NCI-H524 treated with DMSO at 0.1 percent for 48 hours (cell line): ENCODE measurements at regions not wholly inside any gene's neighbourhood (a gene's known extent, or its start where the extent isn't known, plus 50 kb on each side); places are given as distances from the start of the nearest gene placed in this dataset.
A peak's percentile ranks its signal among the peaks of the same experiment; 100 is the strongest.
"Not testable (repeated sequence)": the region's sequence is repeated elsewhere in the genome, so short reads cannot be mapped to it uniquely, and the experiment has no call there.

ENCODE experiments used
- DNase-seq: peaks from one replicate; lab custom pipeline; 2025; lab: John Stamatoyannopoulos, UW

DNA sequence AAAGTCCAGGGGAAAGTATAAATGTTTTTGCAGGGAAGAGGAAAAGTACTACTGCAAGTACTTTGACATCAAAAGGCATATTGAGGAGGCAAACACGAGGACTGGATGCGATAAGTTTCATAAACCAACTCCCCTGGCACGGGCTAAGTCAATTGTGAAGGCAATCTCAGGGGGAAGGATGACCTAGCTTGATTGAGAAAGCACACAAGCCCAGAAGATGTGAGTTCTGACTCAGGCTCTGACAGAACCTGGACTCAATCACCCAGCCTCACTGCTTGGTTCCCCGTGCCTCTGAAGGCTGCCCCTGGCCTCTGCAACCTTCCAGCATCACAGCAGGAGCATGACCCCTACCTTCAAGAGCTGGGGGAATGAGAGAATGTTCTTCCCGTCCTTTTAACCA lies 93.2 kb upstream of the ZNF438 start:
- DNase-seq, result no peak

DNA sequence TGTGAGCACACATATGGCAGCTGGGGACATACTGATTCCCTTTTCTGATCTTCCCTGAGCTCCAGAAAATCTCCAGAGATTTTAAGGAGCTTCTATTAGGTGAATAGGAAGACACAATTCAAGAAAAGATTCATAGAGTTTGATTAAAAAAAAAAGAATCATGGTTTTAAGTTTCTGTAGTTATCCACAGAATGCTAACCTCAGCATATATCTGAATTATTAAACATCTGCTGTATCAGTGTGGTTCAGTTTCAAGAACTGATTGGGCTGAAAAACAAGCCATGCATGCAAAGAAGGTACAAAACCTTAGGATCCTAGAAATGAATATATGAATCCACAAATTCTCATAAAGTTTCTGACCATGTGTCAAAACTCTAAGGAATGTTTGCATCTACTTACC lies 94.1 kb upstream of the ZNF438 start:
- no peak for DNase-seq

DNA sequence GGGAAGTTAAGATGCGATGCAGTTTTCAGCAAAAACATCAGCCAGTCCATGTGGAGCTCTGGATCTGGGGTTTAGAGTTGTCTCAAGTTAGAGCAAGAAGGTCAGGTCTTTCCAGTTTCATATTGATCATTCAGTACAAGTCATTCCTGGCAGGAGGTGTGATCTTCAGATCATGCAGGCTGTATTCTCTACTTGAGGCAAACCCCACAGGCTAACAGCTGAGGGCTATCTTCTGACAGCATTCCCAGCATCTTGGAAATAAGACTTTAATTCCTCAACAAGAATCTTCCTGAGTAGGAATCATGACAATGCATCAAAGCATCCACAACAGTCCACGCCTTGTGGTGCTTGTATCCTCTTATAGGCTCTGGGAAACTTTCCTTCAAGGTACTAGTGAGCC lies 94.9 kb upstream of the ZNF438 start:
- DNase-seq, result no peak

DNA sequence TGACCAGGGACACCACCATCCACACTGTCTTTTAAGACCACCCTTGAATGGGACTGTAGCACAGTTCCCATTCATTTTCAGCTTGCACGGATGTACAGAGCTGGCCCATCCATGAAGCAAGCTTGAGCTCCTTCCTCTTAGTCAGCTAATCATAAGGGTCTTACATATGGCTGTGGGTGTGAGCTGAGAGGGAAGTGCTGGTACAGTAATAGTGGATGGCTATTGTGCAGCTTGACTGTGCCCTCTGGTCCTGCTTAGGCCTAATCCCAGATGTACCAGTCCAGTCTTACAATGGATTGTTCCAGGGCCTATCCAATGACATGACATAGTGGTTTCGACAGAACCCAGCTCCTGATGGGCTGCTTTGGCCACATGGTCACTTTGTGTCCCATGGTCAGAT lies 96.9 kb upstream of the ZNF438 start:
- DNase-seq, result no peak

DNA sequence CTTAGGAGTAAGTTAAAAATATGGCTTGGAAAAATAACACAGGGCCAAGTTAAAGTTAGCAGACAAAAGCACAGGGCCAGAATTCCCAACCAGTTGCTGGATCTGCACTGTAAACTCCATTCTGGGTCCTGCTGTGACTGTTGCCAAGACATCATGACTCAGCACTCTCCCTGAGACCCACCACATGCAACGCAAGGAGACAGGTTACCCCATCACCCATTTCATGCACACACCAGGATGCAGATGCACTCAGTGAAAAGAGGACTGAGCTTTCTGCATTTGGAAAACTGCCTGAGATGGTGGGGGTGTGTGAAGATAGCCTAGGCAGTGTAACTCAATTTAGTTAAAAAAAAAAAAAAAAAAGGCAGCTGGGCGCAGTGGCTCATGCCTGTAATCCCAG lies 97.6 kb upstream of the ZNF438 start:
- no peak for DNase-seq

DNA sequence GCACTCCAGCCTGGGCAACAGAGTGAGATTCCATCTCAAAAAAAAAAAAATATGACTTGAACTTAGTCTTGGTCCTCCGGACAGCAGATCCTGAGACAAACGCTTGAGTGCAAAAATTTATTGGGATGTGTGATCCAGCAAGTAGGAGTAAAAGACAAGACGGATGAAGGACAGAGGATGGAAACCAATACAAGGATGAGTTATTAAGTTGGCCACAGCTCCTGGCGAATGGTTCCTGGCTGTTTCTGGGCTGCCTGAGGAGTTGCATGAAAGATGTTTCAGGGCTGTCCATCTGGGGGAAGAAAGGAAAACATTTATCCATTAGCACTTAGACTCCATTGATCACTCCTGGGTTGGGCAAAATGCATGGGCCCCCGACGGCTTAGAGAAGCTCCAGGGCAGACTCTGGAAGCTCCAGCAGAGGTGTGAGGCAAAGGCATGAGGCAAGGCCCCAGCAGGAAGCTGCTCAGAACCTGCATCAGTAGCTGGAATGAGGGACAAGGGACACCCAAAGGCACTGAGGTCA lies 98.3 kb upstream of the ZNF438 start:
- DNase-seq, result no peak

DNA sequence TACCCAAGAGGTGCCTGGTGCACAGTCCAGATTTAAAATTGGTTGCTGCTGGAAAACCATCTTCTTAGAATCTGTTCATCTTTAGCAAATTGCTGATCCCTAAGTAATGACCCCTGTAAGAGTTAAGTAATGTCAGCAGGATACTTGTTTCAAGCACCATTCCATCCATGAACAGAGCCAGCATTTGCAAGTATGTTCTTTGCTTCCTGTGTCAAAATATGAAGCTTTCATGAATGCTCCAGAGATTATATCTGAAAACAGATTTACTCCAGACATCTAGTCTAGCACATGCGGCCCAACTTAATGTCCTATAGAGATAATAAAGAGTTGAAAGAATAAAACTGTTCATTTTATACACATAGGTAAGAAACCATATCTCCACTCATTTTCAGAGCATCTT lies 98.7 kb upstream of the ZNF438 start:
- no peak for DNase-seq

DNA sequence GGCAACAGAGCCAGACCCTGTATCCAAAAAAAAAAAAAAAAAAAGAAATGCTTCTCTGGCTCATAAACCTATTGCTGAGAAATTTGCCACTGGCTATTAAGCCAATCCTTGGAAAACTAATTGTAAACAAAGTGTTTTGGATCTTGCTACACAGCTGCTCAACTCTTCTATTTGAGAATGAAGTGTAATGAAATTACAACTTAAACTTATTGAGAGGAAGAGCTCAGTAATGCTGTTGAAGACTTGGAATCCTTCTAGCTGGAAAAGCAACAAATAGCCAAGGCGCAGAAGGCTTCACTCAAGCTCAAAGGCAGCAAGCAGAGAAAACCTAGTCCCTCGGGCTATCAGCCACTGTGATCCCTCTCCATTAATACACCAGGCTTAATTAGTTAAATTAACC lies 99.6 kb upstream of the ZNF438 start:
- DNase-seq, result no peak

DNA sequence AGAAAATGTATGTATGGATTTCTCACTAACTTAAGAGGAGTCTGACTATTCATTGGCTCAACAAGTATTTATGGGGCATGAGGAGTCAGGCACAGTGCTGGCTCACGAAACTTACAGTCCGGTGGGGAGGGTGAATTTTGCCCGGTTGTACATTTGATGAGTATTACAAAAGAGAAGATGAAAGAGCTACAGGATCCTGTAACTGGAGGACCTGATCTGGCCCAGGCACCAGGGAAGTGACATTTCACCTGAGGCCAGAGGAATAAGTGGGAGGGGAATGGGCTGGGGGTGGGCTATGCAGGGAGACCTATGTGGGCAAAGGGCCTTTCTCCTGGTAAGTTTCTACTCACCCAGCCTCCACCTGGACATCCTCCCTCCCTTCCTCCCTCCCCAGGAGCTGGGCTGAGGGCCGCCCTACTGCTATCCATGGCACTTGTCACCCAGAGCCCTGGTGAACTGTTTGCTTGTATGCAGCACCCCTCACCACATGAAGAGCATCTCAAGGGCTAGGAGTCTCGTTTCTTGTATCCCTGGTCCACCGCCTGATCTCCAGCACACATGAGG lies 101.1 kb upstream of the ZNF438 start:
- DNase-seq, result no peak

DNA sequence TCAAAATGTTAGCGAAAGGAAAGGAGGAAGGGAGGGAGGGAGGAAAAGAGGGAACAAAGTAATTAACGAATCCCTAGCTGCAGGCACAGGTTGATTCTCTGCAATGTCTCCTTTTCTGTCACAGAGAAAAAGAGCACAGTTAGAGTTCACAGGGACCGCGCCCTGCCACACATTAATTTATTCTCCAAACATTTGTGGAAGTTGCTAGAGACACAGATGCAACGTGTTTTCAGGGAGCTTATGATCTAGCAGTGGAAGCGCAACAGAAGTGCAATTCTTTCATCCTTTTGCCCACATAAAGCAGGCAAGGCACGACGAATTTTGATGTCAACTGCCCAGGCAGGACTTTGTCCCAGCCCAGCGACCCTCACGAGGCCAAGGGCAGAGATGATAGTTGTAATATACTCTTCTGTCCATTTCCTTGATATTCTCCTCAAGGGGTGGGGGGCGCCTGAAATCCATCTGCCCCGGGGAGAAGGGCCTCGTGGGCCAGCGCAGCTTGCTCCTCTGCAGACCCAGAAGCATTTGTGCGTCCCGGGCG lies 101.7 kb upstream of the ZNF438 start:
- no peak for DNase-seq

DNA sequence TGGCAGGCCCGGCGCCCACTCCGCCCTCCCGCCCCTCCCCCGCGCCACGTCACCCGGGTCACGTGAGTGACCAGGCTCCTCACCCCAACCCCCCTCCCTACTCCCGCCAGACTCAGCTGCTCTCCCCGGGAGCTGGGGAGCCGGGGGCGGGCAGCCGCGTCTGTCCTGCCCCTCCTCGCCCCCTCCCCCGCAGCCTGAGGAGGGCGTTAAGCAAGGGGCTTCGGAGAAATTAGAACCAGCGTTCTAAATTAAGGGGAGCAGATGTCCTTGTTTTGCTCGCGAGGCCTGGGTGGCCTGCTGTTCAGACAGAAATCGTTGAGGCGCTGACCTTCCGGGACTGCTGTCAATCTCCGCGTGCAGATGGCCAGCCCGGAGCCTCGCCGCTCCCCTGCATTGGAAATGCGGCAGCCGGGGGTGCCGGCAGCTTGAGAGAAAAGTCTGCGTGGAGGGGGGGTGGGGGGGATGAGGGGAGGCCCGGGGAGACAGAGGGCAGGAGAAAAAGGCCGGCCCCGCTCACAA lies 102.2 kb upstream of the ZNF438 start:
- peak; percentile 49 for DNase-seq

DNA sequence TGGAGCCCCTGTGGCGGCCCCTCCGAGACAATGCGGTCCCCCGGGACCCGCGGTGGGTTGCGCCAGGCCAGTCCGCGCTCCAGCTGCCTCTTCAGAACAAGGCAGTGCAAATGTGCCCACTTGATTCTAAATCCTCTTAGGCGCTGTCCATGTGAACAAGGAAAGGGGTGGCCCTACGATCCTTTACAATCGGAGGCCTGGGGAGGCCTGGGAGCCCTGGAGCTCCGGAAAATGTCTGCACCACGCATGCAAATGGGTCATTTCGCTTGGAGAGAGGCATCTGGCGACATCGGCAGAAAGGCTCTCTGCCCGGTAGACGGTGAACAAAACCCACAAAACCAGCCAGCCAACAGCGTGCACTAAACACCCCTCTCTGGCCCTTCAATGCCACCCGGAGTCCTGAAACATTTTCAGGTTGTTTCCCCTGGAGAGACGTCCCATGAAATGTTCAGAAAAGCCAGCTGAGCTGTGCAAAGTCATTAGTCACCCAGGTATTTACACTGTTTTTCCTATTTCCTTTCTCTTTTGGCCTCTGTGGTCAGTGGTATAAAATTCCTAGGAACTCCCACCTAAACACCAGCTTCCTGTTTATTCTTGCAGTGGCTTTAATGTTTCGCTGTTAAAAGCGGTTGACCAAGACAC lies 102.8 kb upstream of the ZNF438 start:
- DNase-seq, result peak; percentile 53

DNA sequence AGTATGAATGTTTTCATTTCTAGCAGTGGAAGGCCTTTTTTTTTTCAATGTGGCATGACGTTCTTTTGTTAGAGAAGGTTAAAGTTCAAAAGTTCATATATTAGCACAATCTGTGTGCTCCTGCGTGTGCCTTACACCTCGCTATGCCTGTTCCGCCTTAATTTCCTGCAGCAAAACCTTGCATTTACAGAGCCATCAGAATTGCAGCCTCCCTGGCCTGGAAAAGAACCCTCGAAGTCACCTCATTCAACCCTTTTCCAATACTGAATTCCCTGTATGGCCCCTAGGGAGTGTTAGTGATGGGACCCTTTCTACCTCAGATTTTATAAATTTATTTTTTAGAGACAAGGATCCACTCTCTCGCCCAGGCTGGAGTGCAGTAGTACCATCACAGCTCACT lies 103.5 kb upstream of the ZNF438 start:
- DNase-seq, result no peak

DNA sequence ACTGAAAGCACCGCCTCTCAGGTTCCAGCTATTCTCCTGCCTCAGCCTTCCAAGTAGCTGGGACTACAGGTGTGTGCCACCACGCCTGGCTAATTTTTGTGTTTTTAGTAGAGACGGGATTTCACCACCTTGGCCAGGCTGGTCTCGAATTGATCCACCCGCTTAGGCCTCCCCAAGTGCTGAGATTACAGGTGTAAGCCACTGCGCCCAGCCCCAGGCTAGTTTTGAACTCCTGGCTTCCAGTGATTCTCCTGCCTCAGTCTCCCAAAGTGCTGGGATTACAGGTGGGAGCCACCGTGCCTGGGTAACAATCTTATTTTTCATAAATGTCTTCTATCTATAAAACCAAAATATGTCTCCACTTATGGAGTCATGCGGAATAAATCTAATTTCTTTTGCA lies 104.1 kb upstream of the ZNF438 start:
- DNase-seq, result not testable (repeated sequence)

DNA sequence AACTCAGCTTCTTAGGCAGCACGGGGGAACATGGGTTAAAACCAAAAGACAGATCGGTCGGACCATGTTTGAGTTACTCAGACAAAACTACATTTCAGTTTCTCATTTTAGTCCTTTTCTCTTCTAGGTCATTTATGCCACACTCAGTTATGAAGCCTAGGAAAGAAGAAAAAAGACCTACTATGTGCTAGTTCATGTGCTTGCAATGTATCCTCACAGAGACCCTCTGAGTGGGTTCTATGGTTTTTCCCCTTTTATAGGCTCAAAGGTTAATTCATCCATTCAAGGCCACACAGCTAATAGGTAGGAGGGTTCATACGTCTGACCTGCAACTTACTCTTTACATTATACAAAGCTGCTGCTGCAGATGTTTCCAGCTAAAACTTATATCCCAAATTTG lies 104.7 kb upstream of the ZNF438 start:
- DNase-seq, result no peak

DNA sequence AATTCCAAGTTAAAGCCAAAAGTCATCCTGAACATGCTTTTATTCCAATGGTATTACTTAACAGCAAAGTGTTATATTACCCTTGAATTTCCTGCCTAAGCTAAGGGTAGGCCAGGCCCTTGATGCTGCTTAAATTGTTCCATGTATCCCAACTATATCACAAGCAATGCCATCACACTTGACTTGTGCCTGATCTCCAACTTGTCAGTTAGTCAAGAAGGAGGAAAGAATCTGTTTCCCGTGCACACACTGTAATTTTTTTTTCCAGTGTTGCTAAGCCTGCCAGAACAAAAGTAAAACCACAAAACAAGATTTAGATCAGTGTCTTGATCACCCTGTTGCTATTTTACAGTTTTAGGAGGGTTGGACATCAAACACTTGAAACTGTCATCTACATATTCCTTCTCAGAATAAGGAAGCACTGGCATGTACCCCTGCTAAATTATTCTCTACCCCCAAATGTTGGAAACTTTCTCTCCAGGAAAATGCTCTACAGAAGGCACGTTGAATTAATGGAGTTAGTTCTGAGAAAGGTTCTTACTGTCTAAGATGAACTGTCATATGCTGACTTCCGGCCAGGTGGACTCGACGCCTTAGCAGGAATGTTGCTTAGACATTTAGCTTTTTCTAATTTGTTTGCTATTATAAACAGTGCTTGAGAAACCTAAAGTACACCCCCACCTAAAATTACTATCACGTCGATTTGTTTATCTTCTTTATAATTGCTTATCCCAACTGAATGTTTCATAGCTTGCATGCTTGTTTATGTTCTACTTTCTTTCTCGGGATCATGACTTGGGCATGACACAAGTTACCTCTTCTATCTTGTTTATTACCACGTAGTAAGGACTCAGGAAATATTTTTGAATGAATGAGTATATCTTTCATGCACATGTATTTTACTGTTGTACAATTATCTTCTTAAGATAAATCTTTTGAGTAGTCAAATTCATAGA lies 105.5 kb upstream of the ZNF438 start:
- DNase-seq, result no peak

DNA sequence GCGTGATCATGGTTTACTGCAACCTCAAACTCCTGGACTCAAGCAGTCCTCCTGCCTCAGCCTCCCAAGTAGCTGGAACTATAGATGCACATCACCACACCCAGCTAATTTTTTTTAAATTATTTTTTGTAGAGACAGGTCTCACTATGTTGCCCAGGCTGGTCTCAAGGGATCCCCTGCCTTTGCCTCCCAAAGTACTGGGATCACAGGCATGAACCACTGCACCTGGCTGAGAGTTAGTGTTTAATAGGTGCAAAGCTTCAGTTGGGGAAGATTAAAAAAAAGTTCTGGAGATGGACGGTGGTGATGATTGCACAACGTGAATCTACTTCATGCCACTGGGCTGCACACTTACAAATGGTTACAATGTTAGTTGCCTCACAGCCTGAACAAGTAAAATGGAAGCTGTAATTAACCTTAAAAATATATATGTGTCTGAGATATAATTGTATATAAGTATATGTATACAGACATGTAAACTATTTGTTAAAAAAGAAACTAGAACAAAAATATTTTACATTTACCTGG lies 106.4 kb upstream of the ZNF438 start:
- no peak for DNase-seq

DNA sequence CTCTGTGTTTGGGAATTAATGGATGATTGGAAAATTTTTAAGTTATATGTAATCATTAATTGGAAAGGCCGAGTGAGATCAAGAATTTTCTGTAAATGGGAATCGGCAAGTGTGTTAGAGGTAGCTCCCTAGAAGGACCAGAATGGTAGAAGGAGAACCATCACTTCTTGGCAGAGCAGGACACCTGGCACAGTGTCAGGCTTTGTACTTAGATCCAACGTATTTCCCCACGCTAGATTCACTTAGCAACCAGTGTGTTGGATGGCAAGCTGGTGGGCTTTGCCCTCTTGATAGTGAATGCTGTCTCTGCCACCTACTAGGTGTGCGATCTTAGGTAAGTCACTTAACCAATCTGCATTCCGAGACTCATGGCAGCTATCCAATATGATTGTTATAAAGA lies 107.8 kb upstream of the ZNF438 start:
- DNase-seq, result no peak

DNA sequence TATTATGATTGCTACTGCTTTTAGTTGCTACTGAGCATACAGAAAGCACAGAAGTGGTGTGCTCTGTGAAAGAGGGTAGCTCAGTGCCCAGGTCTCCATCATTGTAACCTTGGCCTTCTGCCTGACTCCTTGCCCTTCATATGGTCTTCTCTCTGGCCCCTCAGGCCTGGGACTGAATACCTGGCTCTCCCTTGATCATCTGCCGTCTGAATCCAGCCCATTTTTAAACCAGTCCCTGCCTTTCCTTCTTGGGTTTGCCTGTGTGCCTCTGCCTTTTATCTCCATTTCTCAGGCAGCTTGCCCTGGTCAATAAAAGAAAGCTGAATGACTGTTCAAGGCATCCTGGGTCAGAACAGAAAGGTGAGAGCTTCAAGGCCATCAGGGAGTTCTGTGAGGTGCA lies 109.1 kb upstream of the ZNF438 start:
- DNase-seq, result no peak

DNA sequence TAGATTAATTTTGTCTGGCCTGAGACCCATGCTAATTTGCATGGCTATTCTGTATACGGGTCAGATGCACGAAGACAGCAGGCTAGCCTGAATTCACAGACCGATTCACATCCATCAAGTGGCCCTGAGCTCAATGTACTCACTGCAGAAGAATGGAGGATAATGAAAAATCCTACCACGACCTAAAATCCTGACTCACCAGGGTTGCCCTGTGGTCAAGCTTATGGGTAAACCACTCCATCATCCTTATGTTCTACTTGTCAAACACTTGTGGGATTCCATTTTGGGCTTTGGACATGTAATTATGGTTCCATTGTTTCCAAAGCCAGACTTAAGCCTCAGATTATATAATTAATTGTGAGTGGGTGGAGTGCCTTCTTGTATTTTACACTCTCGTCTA lies 110.4 kb upstream of the ZNF438 start:
- no peak for DNase-seq

DNA sequence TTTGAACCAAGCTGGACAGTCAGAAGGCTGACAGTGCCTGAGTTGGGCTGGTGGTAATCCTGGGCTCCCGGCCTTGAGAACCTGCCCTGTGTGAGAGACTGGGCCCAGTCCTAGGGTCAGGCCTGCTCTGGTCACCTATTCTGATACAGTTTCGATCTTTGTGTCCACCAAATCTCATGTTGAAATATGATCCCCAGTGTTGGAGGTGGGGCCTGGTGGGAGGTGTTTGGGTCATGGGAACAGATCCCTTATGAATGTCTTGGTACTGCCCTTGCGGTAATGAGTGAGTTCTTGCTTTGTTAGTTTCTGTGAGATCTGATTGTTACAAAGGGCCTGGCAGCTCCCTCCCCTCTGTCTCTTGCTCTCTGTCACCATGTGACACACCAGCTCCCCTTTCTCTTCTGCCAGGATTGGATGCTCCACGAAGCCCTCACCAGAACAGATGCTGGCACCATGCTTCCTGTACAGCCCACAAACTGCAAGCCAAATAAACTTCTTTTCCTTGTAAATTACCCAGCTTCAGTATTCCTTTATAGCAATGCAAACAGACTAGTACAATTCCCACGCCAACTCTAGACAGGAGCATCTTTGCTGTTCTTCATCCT lies 111.8 kb upstream of the ZNF438 start:
- no peak for DNase-seq

DNA sequence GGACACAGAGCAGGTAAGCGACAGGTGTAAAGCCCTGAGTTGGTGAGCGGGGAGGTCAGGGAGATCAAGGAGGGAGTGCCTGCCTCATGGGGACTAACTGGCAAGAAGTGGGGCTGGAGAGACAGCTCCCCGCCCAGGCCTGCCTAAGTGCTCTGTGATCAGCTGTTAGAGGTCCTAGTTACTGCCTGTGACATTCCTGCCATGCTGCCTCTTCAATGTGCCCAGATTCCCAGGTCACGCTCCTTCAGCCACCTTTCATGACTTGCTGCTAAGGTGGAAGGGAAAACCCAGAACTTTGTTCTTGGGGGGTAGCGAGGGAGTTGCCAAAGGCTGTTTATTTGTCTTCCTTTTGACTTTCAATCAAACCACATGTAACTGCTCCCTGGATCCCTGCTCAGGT lies 114.3 kb upstream of the ZNF438 start:
- no peak for DNase-seq
